OCI-LY1 (cell line): ENCODE measurements at regions not wholly inside any gene's neighbourhood (a gene's known extent, or its start where the extent isn't known, plus 50 kb on each side); places are given as distances from the start of the nearest gene placed in this dataset.

Source experiments
- H2AFZ ChIP-seq: fragments of 200-600 bp; sonication (generic), shearing (Covaris generic); 2 replicates; pipeline ENCODE4 v1.6.0; 2014; ENCODE audit warnings: antibody characterized with exemption, mild to moderate bottlenecking, low read length
- H3F3A ChIP-seq: fragments of 200-600 bp; sonication (generic), shearing (Covaris generic); 2 replicates; pipeline ENCODE4 v1.6.0; 2014; ENCODE audit warnings: mild to moderate bottlenecking, antibody characterized with exemption, low read length, moderate library complexity; ENCODE audit not compliant: insufficient read depth
- H3K27ac ChIP-seq: fragments of 200-600 bp; sonication (generic); 2 replicates; pipeline ENCODE4 v1.5.1; 2014; ENCODE audit warnings: low read length, mixed run types, mild to moderate bottlenecking, low read depth; ENCODE audit not compliant: poor library complexity, severe bottlenecking
- H3K27me3 ChIP-seq: fragments of 200-600 bp; sonication (generic); 2 replicates; pipeline ENCODE4 v1.6.0; 2014; ENCODE audit warnings: antibody characterized with exemption, mild to moderate bottlenecking, low read length, moderate library complexity; ENCODE audit not compliant: insufficient read depth
- H3K36me3 ChIP-seq: fragments of 200-600 bp; sonication (generic); 2 replicates; pipeline ENCODE4 v1.6.1; 2014; ENCODE audit warnings: mild to moderate bottlenecking, antibody characterized with exemption, low read length, moderate library complexity, mixed read lengths; ENCODE audit not compliant: insufficient read depth
- H3K4me1 ChIP-seq: fragments of 200-600 bp; sonication (generic); 2 replicates; pipeline ENCODE4 v1.5.1; 2014; ENCODE audit warnings: mild to moderate bottlenecking, low read length, moderate library complexity; ENCODE audit not compliant: insufficient read depth, severe bottlenecking
- H3K4me2 ChIP-seq: fragments of 200-600 bp; sonication (generic), shearing (Covaris generic); 2 replicates; pipeline ENCODE4 v1.6.1; 2014; ENCODE audit warnings: low read length
- H3K4me3 ChIP-seq: fragments of 200-600 bp; sonication (generic); 2 replicates; pipeline ENCODE4 v1.5.1; 2014; ENCODE audit warnings: low read length, low read depth, mild to moderate bottlenecking, mixed read lengths; ENCODE audit not compliant: poor library complexity, severe bottlenecking
- H3K79me2 ChIP-seq: fragments of 200-600 bp; shearing (Covaris generic); 2 replicates; pipeline ENCODE4 v1.6.1; 2016; ENCODE audit warnings: mixed run types, low read length, mixed read lengths; ENCODE audit not compliant: insufficient read depth
- H3K9ac ChIP-seq: fragments of 200-600 bp; sonication (generic), shearing (Covaris generic); 2 replicates; pipeline ENCODE4 v1.6.1; 2014; ENCODE audit warnings: mild to moderate bottlenecking, low read length, mixed read lengths
- H3K9me2 ChIP-seq: fragments of 200-600 bp; sonication (generic), shearing (Covaris generic); 2 replicates; pipeline ENCODE4 v1.6.1; 2014; ENCODE audit warnings: low read depth, mild to moderate bottlenecking, low read length, mixed read lengths
- H3K9me3 ChIP-seq: fragments of 200-600 bp; shearing (Covaris generic); 2 replicates; pipeline ENCODE4 v1.6.1; 2014; ENCODE audit warnings: low read length, mixed read lengths
- H4K20me1 ChIP-seq: fragments of 200-600 bp; sonication (generic), shearing (Covaris generic); 2 replicates; pipeline ENCODE4 v1.6.0; 2016; ENCODE audit warnings: mild to moderate bottlenecking, low read length; ENCODE audit not compliant: insufficient read depth
- CTCF ChIP-seq: fragments of 200-600 bp; sonication (generic), shearing (Covaris generic); IDR thresholded peaks from 2 replicates; pipeline ENCODE4 v1.5.1; 2017; ENCODE audit warnings: mild to moderate bottlenecking, antibody characterized with exemption, low read length, moderate library complexity, mixed read lengths
- EZH2 ChIP-seq: fragments of 200-600 bp; sonication (generic), shearing (Covaris generic); IDR thresholded peaks from 2 replicates; pipeline ENCODE4 v1.8.0; 2017; ENCODE audit warnings: borderline replicate concordance, mixed run types, mild to moderate bottlenecking, antibody characterized with exemption, low read length, moderate library complexity, mixed read lengths

DNA sequence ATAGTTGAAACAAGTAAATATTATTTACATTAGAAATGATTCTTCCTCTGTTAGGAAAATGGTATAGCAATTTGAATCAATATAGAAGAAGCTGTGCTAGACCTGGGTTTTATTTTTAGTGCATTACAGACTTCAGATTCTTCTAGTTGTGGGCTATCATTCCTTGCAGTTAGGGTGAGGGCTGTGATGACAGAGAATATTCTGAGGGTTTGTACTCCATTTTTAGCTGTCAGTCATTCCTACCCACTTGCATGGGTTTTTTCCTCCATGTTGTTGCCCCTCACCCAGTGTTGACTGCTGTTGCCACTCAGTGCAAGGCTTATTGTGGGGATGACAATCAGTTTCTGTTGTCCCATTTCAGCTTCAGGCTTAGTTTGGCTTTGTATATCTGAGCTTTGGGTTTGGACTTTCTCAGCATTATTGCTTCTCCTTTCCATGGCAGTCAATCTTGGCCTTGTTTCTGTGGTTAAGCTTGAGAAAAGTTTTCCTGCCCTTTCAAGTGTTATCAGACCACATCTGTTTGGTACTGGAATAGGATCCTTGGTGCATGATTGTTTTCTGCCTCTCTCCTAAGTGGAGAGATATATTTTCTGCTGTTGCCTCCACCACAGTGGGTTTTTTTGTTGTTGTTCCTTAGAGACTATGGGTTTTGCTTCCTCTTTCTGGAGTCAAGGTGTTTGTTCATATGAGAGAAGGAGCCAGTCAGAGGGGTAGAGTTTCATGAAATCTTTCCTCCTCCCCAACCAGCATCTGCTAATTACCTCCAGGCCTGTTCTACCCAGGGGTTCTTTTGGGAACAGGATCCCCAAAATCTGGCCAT, 312.7 kb upstream of the CWC22 start:
- Histone ChIP-seq H3K4me2 (no peak overlapping the region), H3K9ac (no peak overlapping the region), H3K9me3 (no peaks in the 10 kb centered on the region), H4K20me1 (no peaks in the 10 kb centered on the region), H3F3A (no peaks in the 10 kb centered on the region), H3K4me1 (peaks cover 4% of the 10 kb centered on the region), H2AFZ (no peak overlapping the region), H3K4me3 (no peak overlapping the region), H3K79me2 (no peaks in the 10 kb centered on the region), H3K36me3 (no peaks in the 10 kb centered on the region), H3K27ac (peak overlapping the region; percentile 41), H3K27me3 (no peaks in the 10 kb centered on the region), H3K9me2 (no peaks in the 10 kb centered on the region)
- no peak for TF ChIP-seq EZH2
- TF ChIP-seq CTCF = no peak

DNA sequence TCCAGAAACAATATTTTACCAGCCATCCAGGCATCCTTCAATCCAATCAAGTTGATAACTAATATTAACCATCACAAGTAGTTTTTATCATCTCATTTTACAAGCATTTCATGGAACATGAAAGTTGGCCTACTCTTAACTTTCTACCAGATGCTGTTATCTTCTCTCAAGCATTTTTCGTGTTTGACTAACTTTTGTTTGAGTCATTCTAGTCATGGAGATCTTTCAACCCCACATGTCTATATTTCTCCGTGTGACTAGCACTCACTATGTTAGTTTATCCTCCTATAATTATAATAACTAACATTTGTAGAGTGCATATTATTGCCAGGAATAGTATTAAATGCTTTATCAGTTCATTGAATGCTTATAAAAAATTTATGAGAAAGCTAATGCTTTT, 307.0 kb upstream of the CWC22 start:
- H3K36me3 ChIP-seq = no peaks in the 10 kb centered on the region
- no peak overlapping the region for H2AFZ ChIP-seq
- H3F3A ChIP-seq = no peaks in the 10 kb centered on the region
- no peaks in the 10 kb centered on the region for H3K9me3 ChIP-seq
- no peaks in the 10 kb centered on the region for H3K79me2 ChIP-seq
- no peak overlapping the region for H3K27ac ChIP-seq
- no peaks in the 10 kb centered on the region for H3K9me2 ChIP-seq
- H4K20me1 ChIP-seq = no peaks in the 10 kb centered on the region
- H3K27me3 ChIP-seq = no peaks in the 10 kb centered on the region
- TF ChIP-seq EZH2 (no peak), CTCF (no peak)
- H3K4me2 ChIP-seq = no peak overlapping the region
- no peak overlapping the region for H3K9ac ChIP-seq
- H3K4me3 ChIP-seq = no peak overlapping the region
- no peaks in the 10 kb centered on the region for H3K4me1 ChIP-seq

DNA sequence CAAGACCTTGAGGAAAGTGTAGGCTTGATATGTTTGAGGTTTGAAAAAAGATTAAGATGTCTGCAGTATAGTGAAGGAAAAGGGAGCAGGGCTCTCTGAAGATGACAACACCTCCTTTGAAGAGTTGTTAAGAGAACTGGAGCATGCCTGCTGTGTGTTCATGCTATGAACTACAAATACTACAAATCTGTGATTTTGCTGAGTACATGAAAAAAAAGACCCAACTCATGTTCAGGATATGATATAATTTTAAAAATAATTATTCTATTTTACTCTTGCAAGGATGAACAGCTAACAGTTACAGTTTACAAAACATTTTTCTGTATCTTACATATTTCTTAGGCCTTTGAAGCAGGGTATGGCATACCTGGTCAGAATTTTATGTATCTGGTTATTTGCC, 305.4 kb upstream of the CWC22 start:
- Histone ChIP-seq H3K4me3 (no peak overlapping the region), H3K9me3 (no peaks in the 10 kb centered on the region)
- TF ChIP-seq CTCF (no peak), EZH2 (no peak)

More for the DNA sequence above, 305.4 kb upstream of the CWC22 start:
- Histone ChIP-seq H3K4me2 (no peak overlapping the region), H3K9ac (no peak overlapping the region), H3K27ac (no peak overlapping the region), H2AFZ (no peak overlapping the region), H3K27me3 (no peaks in the 10 kb centered on the region), H3K79me2 (no peaks in the 10 kb centered on the region), H4K20me1 (no peaks in the 10 kb centered on the region), H3K36me3 (no peaks in the 10 kb centered on the region), H3K4me1 (no peaks in the 10 kb centered on the region), H3F3A (no peaks in the 10 kb centered on the region), H3K9me2 (no peaks in the 10 kb centered on the region)
